ENCODE measurements at regions not wholly inside any gene's neighbourhood (a gene's known extent, or its start where the extent isn't known, plus 50 kb on each side); places are given as distances from the start of the nearest gene placed in this dataset.

GRCh38 chr2:31674446-31674845 lies 93.7 kb upstream of the SRD5A2 start:
- DNase-seq (ENCODE audit: low spot score), result no peak
- peak; percentile 53 for TF ChIP-seq CTCF (IDR thresholded peaks at IDR 0.05; ENCODE audit: unreplicated experiment)
- Mint-ChIP-seq H3K9me3 (ENCODE audit: unreplicated experiment) (no peaks in the 10 kb centered on the region), H3K4me1 (ENCODE audit: unreplicated experiment) (no peaks in the 10 kb centered on the region), H3K27me3 (ENCODE audit: unreplicated experiment) (no peaks in the 10 kb centered on the region), H3K4me3 (ENCODE audit: unreplicated experiment) (no peak overlapping the region), H3K27ac (ENCODE audit: unreplicated experiment) (no peak overlapping the region), H3K36me3 (ENCODE audit: low read depth, unreplicated experiment) (no peaks in the 10 kb centered on the region)

GRCh38 chr2:31666878-31667277 lies 86.1 kb upstream of the SRD5A2 start:
- H3K9me3 Mint-ChIP-seq (ENCODE audit: unreplicated experiment), result no peaks in the 10 kb centered on the region
- TF ChIP-seq CTCF (IDR thresholded peaks at IDR 0.05; ENCODE audit: unreplicated experiment), result no peak
- no peak for DNase-seq (ENCODE audit: low spot score)
- no peak overlapping the region for H3K27ac Mint-ChIP-seq (ENCODE audit: unreplicated experiment)
- no peak overlapping the region for H3K4me3 Mint-ChIP-seq (ENCODE audit: unreplicated experiment)
- H3K36me3 Mint-ChIP-seq (ENCODE audit: low read depth, unreplicated experiment), result no peaks in the 10 kb centered on the region
- H3K4me1 Mint-ChIP-seq (ENCODE audit: unreplicated experiment), result no peaks in the 10 kb centered on the region
- no peaks in the 10 kb centered on the region for H3K27me3 Mint-ChIP-seq (ENCODE audit: unreplicated experiment)

- H3K27me3 Mint-ChIP-seq (ENCODE audit: unreplicated experiment), result no peaks in the 10 kb centered on the region
- TF ChIP-seq CTCF (IDR thresholded peaks at IDR 0.05; ENCODE audit: unreplicated experiment), result no peak
- H3K9me3 Mint-ChIP-seq (ENCODE audit: unreplicated experiment), result no peaks in the 10 kb centered on the region
- DNase-seq (ENCODE audit: low spot score), result no peak
- H3K4me3 Mint-ChIP-seq (ENCODE audit: unreplicated experiment), result no peak overlapping the region
- no peak overlapping the region for H3K27ac Mint-ChIP-seq (ENCODE audit: unreplicated experiment)
- no peaks in the 10 kb centered on the region for H3K36me3 Mint-ChIP-seq (ENCODE audit: low read depth, unreplicated experiment)
- no peaks in the 10 kb centered on the region for H3K4me1 Mint-ChIP-seq (ENCODE audit: unreplicated experiment)
Measured at GRCh38 chr2:31664949-31665724, 84.4 kb upstream of the SRD5A2 start.

- Mint-ChIP-seq H3K9me3 (ENCODE audit: unreplicated experiment) (no peaks in the 10 kb centered on the region), H3K4me1 (ENCODE audit: unreplicated experiment) (no peaks in the 10 kb centered on the region), H3K36me3 (ENCODE audit: low read depth, unreplicated experiment) (no peaks in the 10 kb centered on the region), H3K4me3 (ENCODE audit: unreplicated experiment) (no peak overlapping the region), H3K27me3 (ENCODE audit: unreplicated experiment) (peaks cover 1% of the 10 kb centered on the region), H3K27ac (ENCODE audit: unreplicated experiment) (no peak overlapping the region)
- DNase-seq (ENCODE audit: low spot score), result no peak
- no peak for TF ChIP-seq CTCF (IDR thresholded peaks at IDR 0.05; ENCODE audit: unreplicated experiment)
Measured at GRCh38 chr2:31660812-31661335, 80.1 kb upstream of the SRD5A2 start.

GRCh38 chr2:31660165-31660564 lies 79.4 kb upstream of the SRD5A2 start:
- Mint-ChIP-seq H3K4me3 (ENCODE audit: unreplicated experiment) (no peak overlapping the region), H3K9me3 (ENCODE audit: unreplicated experiment) (no peaks in the 10 kb centered on the region), H3K4me1 (ENCODE audit: unreplicated experiment) (no peaks in the 10 kb centered on the region), H3K27me3 (ENCODE audit: unreplicated experiment) (peaks cover 1% of the 10 kb centered on the region), H3K27ac (ENCODE audit: unreplicated experiment) (no peak overlapping the region), H3K36me3 (ENCODE audit: low read depth, unreplicated experiment) (no peaks in the 10 kb centered on the region)
- DNase-seq (ENCODE audit: low spot score), result no peak
- TF ChIP-seq CTCF (IDR thresholded peaks at IDR 0.05; ENCODE audit: unreplicated experiment), result no peak
